ENCODE measurements at regions not wholly inside any gene's neighbourhood (a gene's known extent, or its start where the extent isn't known, plus 50 kb on each side); places are given as distances from the start of the nearest gene placed in this dataset.

DNA sequence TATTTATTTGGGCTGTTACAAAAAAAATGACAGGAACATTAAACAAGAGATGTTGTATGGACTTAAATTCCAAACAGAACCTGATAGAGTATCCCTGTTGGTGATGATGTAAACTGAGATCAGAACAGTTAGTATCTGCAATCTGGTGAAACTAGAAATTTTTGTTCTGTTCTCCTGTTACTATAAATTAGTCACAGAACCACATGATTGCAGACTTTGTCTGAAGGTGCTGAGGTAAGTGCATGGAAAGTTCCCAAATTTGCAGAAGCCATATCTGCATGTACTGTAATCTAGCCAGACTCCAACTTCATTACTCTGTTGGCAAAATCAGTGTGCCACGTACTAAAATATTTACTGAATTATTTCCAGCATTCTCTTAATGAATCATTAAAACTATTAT is 516.3 kb upstream of the FSIP2 start:
- TF ChIP-seq, protein P1, sequence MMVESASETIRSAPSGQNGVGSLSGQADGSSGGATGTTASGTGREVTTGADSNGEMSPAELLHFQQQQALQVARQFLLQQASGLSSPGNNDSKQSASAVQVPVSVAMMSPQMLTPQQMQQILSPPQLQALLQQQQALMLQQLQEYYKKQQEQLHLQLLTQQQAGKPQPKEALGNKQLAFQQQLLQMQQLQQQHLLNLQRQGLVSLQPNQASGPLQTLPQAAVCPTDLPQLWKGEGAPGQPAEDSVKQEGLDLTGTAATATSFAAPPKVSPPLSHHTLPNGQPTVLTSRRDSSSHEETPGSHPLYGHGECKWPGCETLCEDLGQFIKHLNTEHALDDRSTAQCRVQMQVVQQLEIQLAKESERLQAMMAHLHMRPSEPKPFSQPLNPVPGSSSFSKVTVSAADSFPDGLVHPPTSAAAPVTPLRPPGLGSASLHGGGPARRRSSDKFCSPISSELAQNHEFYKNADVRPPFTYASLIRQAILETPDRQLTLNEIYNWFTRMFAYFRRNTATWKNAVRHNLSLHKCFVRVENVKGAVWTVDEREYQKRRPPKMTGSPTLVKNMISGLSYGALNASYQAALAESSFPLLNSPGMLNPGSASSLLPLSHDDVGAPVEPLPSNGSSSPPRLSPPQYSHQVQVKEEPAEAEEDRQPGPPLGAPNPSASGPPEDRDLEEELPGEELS (CRISPR knock-in tag; IDR thresholded peaks at IDR 0.05), result no peak
- TF ChIP-seq, protein P2, sequence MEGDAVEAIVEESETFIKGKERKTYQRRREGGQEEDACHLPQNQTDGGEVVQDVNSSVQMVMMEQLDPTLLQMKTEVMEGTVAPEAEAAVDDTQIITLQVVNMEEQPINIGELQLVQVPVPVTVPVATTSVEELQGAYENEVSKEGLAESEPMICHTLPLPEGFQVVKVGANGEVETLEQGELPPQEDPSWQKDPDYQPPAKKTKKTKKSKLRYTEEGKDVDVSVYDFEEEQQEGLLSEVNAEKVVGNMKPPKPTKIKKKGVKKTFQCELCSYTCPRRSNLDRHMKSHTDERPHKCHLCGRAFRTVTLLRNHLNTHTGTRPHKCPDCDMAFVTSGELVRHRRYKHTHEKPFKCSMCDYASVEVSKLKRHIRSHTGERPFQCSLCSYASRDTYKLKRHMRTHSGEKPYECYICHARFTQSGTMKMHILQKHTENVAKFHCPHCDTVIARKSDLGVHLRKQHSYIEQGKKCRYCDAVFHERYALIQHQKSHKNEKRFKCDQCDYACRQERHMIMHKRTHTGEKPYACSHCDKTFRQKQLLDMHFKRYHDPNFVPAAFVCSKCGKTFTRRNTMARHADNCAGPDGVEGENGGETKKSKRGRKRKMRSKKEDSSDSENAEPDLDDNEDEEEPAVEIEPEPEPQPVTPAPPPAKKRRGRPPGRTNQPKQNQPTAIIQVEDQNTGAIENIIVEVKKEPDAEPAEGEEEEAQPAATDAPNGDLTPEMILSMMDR (IDR thresholded peaks at IDR 0.05), result no peak
- TF ChIP-seq CREB1 (CRISPR knock-in tag; IDR thresholded peaks at IDR 0.05) (no peak), USF1 (CRISPR knock-in tag; IDR thresholded peaks at IDR 0.05) (no peak), ETV6 (CRISPR knock-in tag; IDR thresholded peaks at IDR 0.05) (no peak), ZNF121 (CRISPR knock-in tag; IDR thresholded peaks at IDR 0.05) (no peak), SP1 (CRISPR knock-in tag; conservative IDR thresholded peaks at IDR 0.05) (no peak), SMAD3 (CRISPR knock-in tag; IDR thresholded peaks at IDR 0.05; ENCODE audit: borderline replicate concordance) (no peak), KAT7 (CRISPR knock-in tag; IDR thresholded peaks at IDR 0.05; ENCODE audit: borderline replicate concordance) (no peak), GABPB1 (CRISPR knock-in tag; IDR thresholded peaks at IDR 0.05) (no peak), NR3C1 (CRISPR knock-in tag; conservative IDR thresholded peaks at IDR 0.05; ENCODE audit: low read depth) (no peak)
- TF ChIP-seq, protein P3, sequence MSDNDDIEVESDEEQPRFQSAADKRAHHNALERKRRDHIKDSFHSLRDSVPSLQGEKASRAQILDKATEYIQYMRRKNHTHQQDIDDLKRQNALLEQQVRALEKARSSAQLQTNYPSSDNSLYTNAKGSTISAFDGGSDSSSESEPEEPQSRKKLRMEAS (CRISPR knock-in tag; IDR thresholded peaks at IDR 0.05), result no peak
- TF ChIP-seq, protein P4, sequence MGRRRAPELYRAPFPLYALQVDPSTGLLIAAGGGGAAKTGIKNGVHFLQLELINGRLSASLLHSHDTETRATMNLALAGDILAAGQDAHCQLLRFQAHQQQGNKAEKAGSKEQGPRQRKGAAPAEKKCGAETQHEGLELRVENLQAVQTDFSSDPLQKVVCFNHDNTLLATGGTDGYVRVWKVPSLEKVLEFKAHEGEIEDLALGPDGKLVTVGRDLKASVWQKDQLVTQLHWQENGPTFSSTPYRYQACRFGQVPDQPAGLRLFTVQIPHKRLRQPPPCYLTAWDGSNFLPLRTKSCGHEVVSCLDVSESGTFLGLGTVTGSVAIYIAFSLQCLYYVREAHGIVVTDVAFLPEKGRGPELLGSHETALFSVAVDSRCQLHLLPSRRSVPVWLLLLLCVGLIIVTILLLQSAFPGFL (CRISPR knock-in tag; IDR thresholded peaks at IDR 0.05; ENCODE audit: borderline replicate concordance), result no peak
- TF ChIP-seq, protein P5, sequence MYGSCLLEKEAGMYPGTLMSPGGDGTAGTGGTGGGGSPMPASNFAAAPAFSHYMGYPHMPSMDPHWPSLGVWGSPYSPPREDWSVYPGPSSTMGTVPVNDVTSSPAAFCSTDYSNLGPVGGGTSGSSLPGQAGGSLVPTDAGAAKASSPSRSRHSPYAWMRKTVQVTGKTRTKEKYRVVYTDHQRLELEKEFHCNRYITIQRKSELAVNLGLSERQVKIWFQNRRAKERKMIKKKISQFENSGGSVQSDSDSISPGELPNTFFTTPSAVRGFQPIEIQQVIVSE (CRISPR knock-in tag; IDR thresholded peaks at IDR 0.05; ENCODE audit: borderline replicate concordance), result no peak
